ENCODE measurements at regions not wholly inside any gene's neighbourhood (a gene's known extent, or its start where the extent isn't known, plus 50 kb on each side); places are given as distances from the start of the nearest gene placed in this dataset.
"Not testable (repeated sequence)": the region's sequence is repeated elsewhere in the genome, so short reads cannot be mapped to it uniquely, and the experiment has no call there.

- DNase-seq (ENCODE audit: low read depth in 2 of 3, low spot score in 2 of 3), result no peak
These were observed 519.3 kb upstream of the PTGER4 start for GRCh38 chr5:40160435-40160834.

- DNase-seq (ENCODE audit: low read depth in 2 of 3, low spot score in 2 of 3), result no peak
These were observed 525.5 kb upstream of the PTGER4 start for GRCh38 chr5:40154194-40154593.

GRCh38 chr5:40150896-40151295, 528.8 kb upstream of the PTGER4 start:
- DNase-seq (ENCODE audit: low read depth in 2 of 3, low spot score in 2 of 3), result no peak

- DNase-seq (ENCODE audit: low read depth in 2 of 3, low spot score in 2 of 3), result no peak
These were observed 537.8 kb upstream of the PTGER4 start for GRCh38 chr5:40141896-40142295.

- DNase-seq (ENCODE audit: low read depth in 2 of 3, low spot score in 2 of 3), result no peak
These were observed 538.3 kb upstream of the PTGER4 start for GRCh38 chr5:40141418-40141817.

- DNase-seq (ENCODE audit: low read depth in 2 of 3, low spot score in 2 of 3), result no peak
These were observed 542.5 kb upstream of the PTGER4 start for GRCh38 chr5:40137223-40137622.

GRCh38 chr5:40134883-40135520, 544.7 kb upstream of the PTGER4 start:
- DNase-seq (ENCODE audit: low read depth in 2 of 3, low spot score in 2 of 3), result no peak

- DNase-seq (ENCODE audit: low read depth in 2 of 3, low spot score in 2 of 3), result no peak
These were observed 555.3 kb upstream of the PTGER4 start for GRCh38 chr5:40124367-40124766.

GRCh38 chr5:40121236-40121635, 558.5 kb upstream of the PTGER4 start:
- no peak for DNase-seq (ENCODE audit: low read depth in 2 of 3, low spot score in 2 of 3)

- no peak for DNase-seq (ENCODE audit: low read depth in 2 of 3, low spot score in 2 of 3)
These were observed 566.8 kb upstream of the PTGER4 start for GRCh38 chr5:40112875-40113274.

GRCh38 chr5:40111036-40111435, 568.7 kb upstream of the PTGER4 start:
- DNase-seq (ENCODE audit: low read depth in 2 of 3, low spot score in 2 of 3), result not testable (repeated sequence)

- DNase-seq (ENCODE audit: low read depth in 2 of 3, low spot score in 2 of 3), result not testable (repeated sequence)
These were observed 570.8 kb upstream of the PTGER4 start for GRCh38 chr5:40108764-40109390.

- DNase-seq (ENCODE audit: low read depth in 2 of 3, low spot score in 2 of 3), result not testable (repeated sequence)
These were observed 571.9 kb upstream of the PTGER4 start for GRCh38 chr5:40107786-40108185.

- DNase-seq (ENCODE audit: low read depth in 2 of 3, low spot score in 2 of 3), result no peak
These were observed 572.9 kb upstream of the PTGER4 start for GRCh38 chr5:40106847-40107246.

- no peak for DNase-seq (ENCODE audit: low read depth in 2 of 3, low spot score in 2 of 3)
These were observed 581.4 kb upstream of the PTGER4 start for GRCh38 chr5:40098313-40098712.

- no peak for DNase-seq (ENCODE audit: low read depth in 2 of 3, low spot score in 2 of 3)
These were observed 586.2 kb upstream of the PTGER4 start for GRCh38 chr5:40093550-40093949.

- DNase-seq (ENCODE audit: low read depth in 2 of 3, low spot score in 2 of 3), result no peak
These were observed 590.4 kb upstream of the PTGER4 start for GRCh38 chr5:40089269-40089668.

- DNase-seq (ENCODE audit: low read depth in 2 of 3, low spot score in 2 of 3), result no peak
These were observed 595.1 kb upstream of the PTGER4 start for GRCh38 chr5:40084614-40085013.

GRCh38 chr5:40082313-40082712, 597.4 kb upstream of the PTGER4 start:
- DNase-seq (ENCODE audit: low read depth in 2 of 3, low spot score in 2 of 3), result no peak

GRCh38 chr5:40080191-40080590, 599.5 kb upstream of the PTGER4 start:
- DNase-seq (ENCODE audit: low read depth in 2 of 3, low spot score in 2 of 3), result no peak

GRCh38 chr5:40078898-40079575, 600.7 kb upstream of the PTGER4 start:
- DNase-seq (ENCODE audit: low read depth in 2 of 3, low spot score in 2 of 3), result no peak

- DNase-seq (ENCODE audit: low read depth in 2 of 3, low spot score in 2 of 3), result no peak
These were observed 604.9 kb upstream of the PTGER4 start for GRCh38 chr5:40074826-40075225.

Measured in activated CD8-positive, alpha-beta memory T cell treated with anti-CD3 and anti-CD28 coated beads for 48 hours (primary cell).